GM19324 (cell line): ENCODE measurements at regions not wholly inside any gene's neighbourhood (a gene's known extent, or its start where the extent isn't known, plus 50 kb on each side); places are given as distances from the start of the nearest gene placed in this dataset.
"Not testable (repeated sequence)": the region's sequence is repeated elsewhere in the genome, so short reads cannot be mapped to it uniquely, and the experiment has no call there.

ENCODE experiments used
- ATAC-seq: cut with Tn5 transposase; IDR thresholded peaks from one replicate; pipeline ENCODE4 v1.9.1; 2021; ENCODE audit warnings: mild to moderate bottlenecking, moderate library complexity; ENCODE audit not compliant: unreplicated experiment, low FRiP score

GRCh38 chr1:815147-815922 is 108.4 kb upstream of the SAMD11 start:
- ATAC-seq, result not testable (repeated sequence)

- ATAC-seq, result not testable (repeated sequence)
Measured at GRCh38 chr1:817071-817599, 106.6 kb upstream of the SAMD11 start.

- not testable (repeated sequence) for ATAC-seq
Measured at GRCh38 chr1:817658-818617, 105.8 kb upstream of the SAMD11 start.

GRCh38 chr1:818618-819291 is 105.0 kb upstream of the SAMD11 start:
- ATAC-seq, result no peak

- no peak for ATAC-seq
Measured at GRCh38 chr1:820962-821361, 102.8 kb upstream of the SAMD11 start.

- ATAC-seq, result peak; percentile 43
Measured at GRCh38 chr1:826808-827207, 96.9 kb upstream of the SAMD11 start.

- ATAC-seq, result peak; percentile 89
Measured at GRCh38 chr1:827211-828063, 96.3 kb upstream of the SAMD11 start.

GRCh38 chr1:829324-829723 is 94.4 kb upstream of the SAMD11 start:
- not testable (repeated sequence) for ATAC-seq

- not testable (repeated sequence) for ATAC-seq
Measured at GRCh38 chr1:829932-830331, 93.8 kb upstream of the SAMD11 start.

- not testable (repeated sequence) for ATAC-seq
Measured at GRCh38 chr1:830750-831149, 93.0 kb upstream of the SAMD11 start.

- no peak for ATAC-seq
Measured at GRCh38 chr1:831522-831921, 92.2 kb upstream of the SAMD11 start.

GRCh38 chr1:832136-832535 is 91.6 kb upstream of the SAMD11 start:
- no peak for ATAC-seq

- ATAC-seq, result not testable (repeated sequence)
Measured at GRCh38 chr1:833226-833625, 90.5 kb upstream of the SAMD11 start.

- not testable (repeated sequence) for ATAC-seq
Measured at GRCh38 chr1:835509-835908, 88.2 kb upstream of the SAMD11 start.

GRCh38 chr1:837601-838000 is 86.1 kb upstream of the SAMD11 start:
- not testable (repeated sequence) for ATAC-seq

- not testable (repeated sequence) for ATAC-seq
Measured at GRCh38 chr1:838291-838690, 85.4 kb upstream of the SAMD11 start.

GRCh38 chr1:840592-840991 is 83.1 kb upstream of the SAMD11 start:
- not testable (repeated sequence) for ATAC-seq

- not testable (repeated sequence) for ATAC-seq
Measured at GRCh38 chr1:841671-842425, 81.9 kb upstream of the SAMD11 start.

- ATAC-seq, result not testable (repeated sequence)
Measured at GRCh38 chr1:842799-843198, 80.9 kb upstream of the SAMD11 start.
